ENCODE measurements at regions not wholly inside any gene's neighbourhood (a gene's known extent, or its start where the extent isn't known, plus 50 kb on each side); places are given as distances from the start of the nearest gene placed in this dataset.

DNA sequence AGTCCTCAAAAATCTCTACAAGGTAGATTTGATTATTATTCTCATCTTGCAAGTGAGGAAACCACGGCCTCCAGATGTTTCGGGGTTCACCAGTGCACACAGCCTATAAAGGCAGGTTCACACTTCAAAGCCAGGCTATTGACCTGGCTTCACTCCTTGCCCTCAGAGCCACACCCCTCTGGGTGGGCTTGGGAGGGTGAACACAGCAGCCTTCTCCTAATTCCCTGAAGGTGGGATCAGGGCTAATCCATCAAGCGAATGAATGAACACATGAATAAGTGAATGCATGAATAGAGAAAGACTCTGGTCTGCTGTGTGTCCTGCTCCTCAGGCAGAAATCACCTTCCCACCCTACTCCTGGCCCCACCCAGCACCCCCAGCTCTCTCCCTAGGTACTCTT is 139.0 kb downstream of the CYLD start:
- no peak for TF ChIP-seq POLR2A (IDR thresholded peaks at IDR 0.05; ENCODE audit: low read depth, low read length)
- no peak for TF ChIP-seq POLR2AphosphoS5 (IDR thresholded peaks at IDR 0.05; ENCODE audit: low read depth, low read length)
